Mesenchymal stem cell (in vitro differentiated cells and primary cell): ENCODE measurements at regions not wholly inside any gene's neighbourhood (a gene's known extent, or its start where the extent isn't known, plus 50 kb on each side); places are given as distances from the start of the nearest gene placed in this dataset.

Experiments
- DNase-seq: peaks from one replicate; pipeline ENCODE4 v3.0.0-alpha.2; 2013
- H2AFZ ChIP-seq: one replicate; pipeline ENCODE4 v1.6.1; 2013; ENCODE audit warnings: low read depth, mild to moderate bottlenecking, control low read depth, inconsistent platforms, low read length, moderate library complexity
- H2AK5ac ChIP-seq: 2 replicates; pipeline ENCODE4 v1.6.1; 2013; ENCODE audit warnings: low read length, moderate library complexity, mild to moderate bottlenecking, inconsistent platforms; ENCODE audit not compliant: severe bottlenecking
- H2BK120ac ChIP-seq: one replicate; pipeline ENCODE4 v1.6.1; 2013; ENCODE audit warnings: low read depth, mild to moderate bottlenecking, inconsistent platforms, low read length, moderate library complexity
- H2BK12ac ChIP-seq, 2 experiments: one replicate each; pipeline ENCODE4 v1.6.1; 2013; ENCODE audit warnings: inconsistent platforms in 2 of 2, low read length in 2 of 2, mild to moderate bottlenecking in 2 of 2, moderate library complexity in 2 of 2, control low read depth in 1 of 2
- H2BK15ac ChIP-seq: one replicate; pipeline ENCODE4 v1.6.1; 2013; ENCODE audit warnings: mild to moderate bottlenecking, low read depth, inconsistent platforms; ENCODE audit not compliant: poor library complexity, severe bottlenecking
- H2BK5ac ChIP-seq: 2 replicates; pipeline ENCODE4 v1.6.1; 2013; ENCODE audit warnings: low read depth, mild to moderate bottlenecking, low read length, control low read depth, inconsistent platforms; ENCODE audit not compliant: poor library complexity, severe bottlenecking
- H3K14ac ChIP-seq, 2 experiments: one replicate each; pipeline ENCODE4 v1.6.1; 2013; ENCODE audit warnings: inconsistent platforms in 2 of 2, low read length in 2 of 2, control low read depth in 1 of 2, mild to moderate bottlenecking in 1 of 2, moderate library complexity in 1 of 2
- H3K18ac ChIP-seq, 2 experiments: one replicate each; pipeline ENCODE4 v1.6.1; 2013; ENCODE audit warnings: inconsistent platforms in 2 of 2, low read length in 2 of 2, control low read depth in 1 of 2, low read depth in 1 of 2, mild to moderate bottlenecking in 1 of 2
- H3K23ac ChIP-seq, 2 experiments: one replicate each; pipeline ENCODE4 v1.6.1; 2013; ENCODE audit warnings: inconsistent platforms in 2 of 2, low read length in 2 of 2, mild to moderate bottlenecking in 2 of 2, moderate library complexity in 2 of 2, control low read depth in 1 of 2
- H3K27ac ChIP-seq: 2 replicates; pipeline ENCODE4 v1.5.1; 2013; ENCODE audit warnings: mild to moderate bottlenecking, moderate library complexity, low read length, control low read depth, inconsistent platforms; ENCODE audit not compliant: poor library complexity, severe bottlenecking
- H3K27me3 ChIP-seq, 2 experiments: 2 replicates each; pipeline versions ENCODE4 v1.6.1 to v1.7.0; 2013; ENCODE audit warnings: low read length in 2 of 2, mild to moderate bottlenecking in 2 of 2, moderate library complexity in 2 of 2, control low read depth in 1 of 2, inconsistent platforms in 1 of 2; ENCODE audit not compliant: control insufficient read depth in 1 of 2, insufficient read depth in 1 of 2
- H3K36me3 ChIP-seq, 2 experiments: 2 replicates each; pipeline versions ENCODE4 v1.6.1 to v1.7.0; 2013; ENCODE audit warnings: low read length in 2 of 2, control low read depth in 1 of 2, inconsistent platforms in 1 of 2, low read depth in 1 of 2, mild to moderate bottlenecking in 1 of 2; ENCODE audit not compliant: insufficient read depth in 2 of 2, control insufficient read depth in 1 of 2
- H3K4ac ChIP-seq, 2 experiments: one replicate each; pipeline ENCODE4 v1.6.1; 2013; ENCODE audit warnings: inconsistent platforms in 2 of 2, low read length in 2 of 2, mild to moderate bottlenecking in 2 of 2, moderate library complexity in 2 of 2, control low read depth in 1 of 2, low read depth in 1 of 2
- H3K4me1 ChIP-seq: 2 replicates; pipeline ENCODE4 v1.6.1; 2013; ENCODE audit warnings: low read depth, low read length, control low read depth; ENCODE audit not compliant: control insufficient read depth, insufficient read depth
- H3K4me2 ChIP-seq: 2 replicates; pipeline ENCODE4 v1.6.1; 2013; ENCODE audit warnings: low read length, mild to moderate bottlenecking, inconsistent platforms; ENCODE audit not compliant: poor library complexity, severe bottlenecking
- H3K4me3 ChIP-seq, 2 experiments: 2 replicates each; pipeline versions ENCODE4 v1.5.1 to v1.7.0; 2013; ENCODE audit warnings: low read length in 2 of 2, mild to moderate bottlenecking in 2 of 2, control low read depth in 1 of 2, low read depth in 1 of 2; ENCODE audit not compliant: insufficient read depth in 1 of 2
- H3K79me1 ChIP-seq: replicated peaks from 2 replicates; pipeline ENCODE4 v1.6.1; 2013; ENCODE audit warnings: mild to moderate bottlenecking, control low read depth, low read length, inconsistent platforms; ENCODE audit not compliant: poor library complexity, severe bottlenecking
- H3K9ac ChIP-seq: 2 replicates; pipeline ENCODE4 v1.7.0; 2013; ENCODE audit warnings: mild to moderate bottlenecking, low read length, moderate library complexity
- H3K9me3 ChIP-seq: 2 replicates; pipeline ENCODE4 v1.7.0; 2013; ENCODE audit warnings: mild to moderate bottlenecking, low read length; ENCODE audit not compliant: control insufficient read depth
- H4K8ac ChIP-seq: one replicate; pipeline ENCODE4 v1.6.1; 2013; ENCODE audit warnings: inconsistent platforms, mild to moderate bottlenecking, low read length, moderate library complexity
- H4K91ac ChIP-seq: one replicate; pipeline ENCODE4 v1.6.1; 2013; ENCODE audit warnings: mild to moderate bottlenecking, low read length, inconsistent platforms
- WGBS: methylation state at CpG from one replicate; pipeline ENCODE4 v1.1.7; 2013; ENCODE audit warnings: mixed read lengths; 5-methylcytosine and 5-hydroxymethylcytosine counted together

DNA sequence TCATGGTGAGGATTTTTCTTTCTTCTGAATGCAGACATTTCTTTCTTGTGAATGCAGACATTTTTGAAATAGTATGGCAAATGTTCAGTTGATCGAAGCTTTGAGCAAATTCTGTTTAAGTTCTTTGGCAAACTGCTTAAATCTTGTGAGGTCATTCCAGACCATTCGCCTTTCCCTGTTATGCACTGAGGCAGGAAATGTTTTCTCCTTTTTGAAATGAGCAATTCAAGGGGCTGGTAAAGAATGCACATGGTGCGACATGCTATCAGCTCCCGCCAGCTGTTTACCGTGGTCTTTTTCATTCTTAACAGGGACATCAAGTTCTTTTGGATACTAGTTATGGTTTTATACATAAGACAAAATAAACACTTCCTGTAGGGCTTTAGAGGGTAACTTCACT is 112.0 kb upstream of the CCN2 start:
- no peak overlapping the region for H2AFZ ChIP-seq
- H3K4me2 ChIP-seq: no peak overlapping the region
- H3K36me3 ChIP-seq: no peaks in the 10 kb centered on the region
- no peaks in the 10 kb centered on the region for H3K9me3 ChIP-seq
- H3K4me1 ChIP-seq: no peaks in the 10 kb centered on the region
- H3K4ac ChIP-seq: no peak overlapping the region
- no peak overlapping the region for H2AK5ac ChIP-seq
- DNase-seq: no peak
- no peak overlapping the region for H2BK5ac ChIP-seq
- no peak overlapping the region for H3K4me3 ChIP-seq
- no peak overlapping the region for H3K23ac ChIP-seq
- H3K27ac ChIP-seq: no peak overlapping the region
- H3K14ac ChIP-seq: no peak overlapping the region
- H3K18ac ChIP-seq: no peak overlapping the region
- no peak overlapping the region for H2BK15ac ChIP-seq
- H2BK120ac ChIP-seq: no peak overlapping the region
- no peak overlapping the region for H2BK12ac ChIP-seq
- no peaks in the 10 kb centered on the region for H3K27me3 ChIP-seq
- no peaks in the 10 kb centered on the region for H3K79me1 ChIP-seq
- 41% methylated on average over 2 of the region's 5 CpGs for WGBS
- H3K9ac ChIP-seq: no peak overlapping the region
- no peak overlapping the region for H4K91ac ChIP-seq
- H4K8ac ChIP-seq: no peak overlapping the region

DNA sequence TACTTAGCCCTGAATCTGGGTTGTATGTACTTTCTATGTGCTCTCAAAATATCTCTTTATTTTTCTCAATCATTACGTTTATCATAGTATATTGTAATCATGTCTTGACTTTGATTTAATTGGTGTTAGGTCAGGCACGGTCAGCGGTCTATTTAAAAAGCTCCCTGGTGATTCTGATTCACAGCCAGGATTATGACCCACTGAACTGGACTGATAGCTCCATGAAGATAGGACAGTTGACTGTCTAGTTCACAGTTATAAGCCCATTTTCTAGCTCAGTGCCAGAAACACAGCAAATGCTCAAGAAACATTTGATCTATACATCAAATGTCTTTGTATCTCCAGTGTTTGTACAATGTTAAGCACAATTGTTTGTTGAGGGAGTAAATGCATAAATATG is 111.5 kb upstream of the CCN2 start:
- Histone ChIP-seq H4K8ac (no peak overlapping the region), H3K36me3 (no peaks in the 10 kb centered on the region), H2BK5ac (no peak overlapping the region), H2AK5ac (no peak overlapping the region), H3K4me1 (no peaks in the 10 kb centered on the region), H3K14ac (no peak overlapping the region), H2BK120ac (no peak overlapping the region), H3K27ac (no peak overlapping the region), H3K9ac (no peak overlapping the region), H3K4me3 (no peak overlapping the region), H3K4me2 (no peak overlapping the region), H2AFZ (no peak overlapping the region), H3K9me3 (no peaks in the 10 kb centered on the region), H2BK12ac (no peak overlapping the region), H2BK15ac (no peak overlapping the region), H3K4ac (no peak overlapping the region), H3K27me3 (no peaks in the 10 kb centered on the region), H3K18ac (no peak overlapping the region), H3K23ac (no peak overlapping the region), H3K79me1 (no peaks in the 10 kb centered on the region), H4K91ac (no peak overlapping the region)
- 80% methylated on average over 2 of the region's 3 CpGs for WGBS
- no peak for DNase-seq

DNA sequence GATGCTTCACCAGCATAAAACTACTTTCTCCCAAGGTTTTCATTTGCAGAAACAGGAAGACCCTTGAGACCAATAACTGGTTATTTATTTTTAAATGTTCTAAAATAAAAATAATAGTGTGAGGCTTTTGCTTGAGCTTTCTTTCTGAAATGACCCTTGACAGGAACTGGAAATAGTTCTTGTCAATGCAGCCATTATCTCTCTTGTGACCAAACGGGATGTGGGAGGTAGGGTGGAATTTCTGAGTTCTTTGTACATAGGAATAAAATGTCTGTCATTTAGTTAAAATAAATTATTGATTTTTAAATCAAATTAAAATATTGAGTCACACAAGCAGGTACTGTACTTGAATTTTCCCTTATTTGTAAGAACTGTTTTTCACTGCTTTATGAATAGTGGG is 110.2 kb upstream of the CCN2 start:
- WGBS: 67% methylated on average over 1 of the region's 1 CpG

DNA sequence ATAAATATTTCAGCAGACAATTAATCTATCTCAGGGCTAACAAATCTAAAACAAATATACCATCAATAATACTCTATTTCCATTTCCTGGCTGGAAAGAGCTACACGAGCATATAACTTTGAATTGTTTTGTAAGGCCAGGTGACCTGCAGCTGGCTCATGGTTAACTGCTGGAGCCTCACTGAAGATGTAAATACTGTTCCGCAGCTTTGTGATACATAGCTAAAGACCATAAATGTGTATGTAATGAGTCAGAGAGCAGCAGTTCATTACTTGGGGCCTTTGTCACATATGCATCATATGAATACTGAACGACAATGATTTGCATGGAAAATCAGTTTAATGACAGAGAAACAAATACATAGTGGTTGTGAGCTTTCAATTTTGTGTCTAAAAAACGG is 109.4 kb upstream of the CCN2 start:
- H3K4me3 ChIP-seq: no peak overlapping the region
- H2BK15ac ChIP-seq: no peak overlapping the region
- H3K4ac ChIP-seq: no peak overlapping the region
- no peaks in the 10 kb centered on the region for H3K36me3 ChIP-seq
- H3K27ac ChIP-seq: no peak overlapping the region
- no peak overlapping the region for H2BK120ac ChIP-seq
- H2AK5ac ChIP-seq: no peak overlapping the region
- peak; percentile 72 for DNase-seq
- H2AFZ ChIP-seq: no peak overlapping the region
- no peaks in the 10 kb centered on the region for H3K27me3 ChIP-seq
- no peaks in the 10 kb centered on the region for H3K79me1 ChIP-seq
- WGBS: 13% methylated on average over 4 of the region's 4 CpGs
- no peak overlapping the region for H3K4me2 ChIP-seq
- no peak overlapping the region for H4K91ac ChIP-seq
- H3K18ac ChIP-seq: no peak overlapping the region
- H3K14ac ChIP-seq: no peak overlapping the region
- H3K9ac ChIP-seq: no peak overlapping the region
- no peak overlapping the region for H2BK12ac ChIP-seq
- H3K9me3 ChIP-seq: no peaks in the 10 kb centered on the region
- H3K4me1 ChIP-seq: no peaks in the 10 kb centered on the region
- no peak overlapping the region for H2BK5ac ChIP-seq
- no peak overlapping the region for H4K8ac ChIP-seq
- no peak overlapping the region for H3K23ac ChIP-seq

More for the DNA sequence above, 110.2 kb upstream of the CCN2 start:
- no peak overlapping the region for H2BK12ac ChIP-seq
- H2BK15ac ChIP-seq: no peak overlapping the region
- no peaks in the 10 kb centered on the region for H3K79me1 ChIP-seq
- no peak overlapping the region for H2AK5ac ChIP-seq
- H2BK5ac ChIP-seq: no peak overlapping the region
- no peak for DNase-seq
- H3K9me3 ChIP-seq: no peaks in the 10 kb centered on the region
- H3K27ac ChIP-seq: no peak overlapping the region
- H3K4me2 ChIP-seq: no peak overlapping the region
- H3K4ac ChIP-seq: no peak overlapping the region
- H3K27me3 ChIP-seq: no peaks in the 10 kb centered on the region
- H4K91ac ChIP-seq: no peak overlapping the region
- H3K14ac ChIP-seq: no peak overlapping the region
- no peaks in the 10 kb centered on the region for H3K4me1 ChIP-seq
- H3K23ac ChIP-seq: no peak overlapping the region
- no peaks in the 10 kb centered on the region for H3K36me3 ChIP-seq
- H3K9ac ChIP-seq: no peak overlapping the region
- H3K4me3 ChIP-seq: no peak overlapping the region
- H2AFZ ChIP-seq: no peak overlapping the region
- no peak overlapping the region for H4K8ac ChIP-seq
- no peak overlapping the region for H3K18ac ChIP-seq
- H2BK120ac ChIP-seq: no peak overlapping the region
